T-helper 2 cell treated with Interferon-gamma antibody and Interleukin-4, amounts not matched to agents 5 μg/mL and 100 μg/mL, for 36 hours (primary cell): ENCODE measurements at regions not wholly inside any gene's neighbourhood (a gene's known extent, or its start where the extent isn't known, plus 50 kb on each side); places are given as distances from the start of the nearest gene placed in this dataset.

Source experiments
- DNase-seq: peaks from one replicate; pipeline ENCODE4 v3.0.0; 2021; ENCODE audit warnings: low spot score
- H3K27ac Mint-ChIP-seq: one replicate; pipeline ENCODE4 v1.8.0; 2021; ENCODE audit warnings: mild to moderate bottlenecking, mixed read lengths
- H3K27me3 Mint-ChIP-seq: one replicate; pipeline ENCODE4 v1.8.0; 2021; ENCODE audit warnings: low read depth, mixed read lengths
- H3K36me3 Mint-ChIP-seq: one replicate; pipeline ENCODE4 v1.8.0; 2021; ENCODE audit warnings: low read depth, mixed read lengths
- H3K4me1 Mint-ChIP-seq: one replicate; pipeline ENCODE4 v1.8.0; 2021; ENCODE audit warnings: low read depth, mixed read lengths
- H3K4me3 Mint-ChIP-seq: one replicate; pipeline ENCODE4 v1.8.0; 2022; ENCODE audit warnings: mild to moderate bottlenecking, moderate library complexity, mixed read lengths
- H3K9me3 Mint-ChIP-seq: one replicate; pipeline ENCODE4 v1.8.0; 2021; ENCODE audit warnings: mixed read lengths

DNA sequence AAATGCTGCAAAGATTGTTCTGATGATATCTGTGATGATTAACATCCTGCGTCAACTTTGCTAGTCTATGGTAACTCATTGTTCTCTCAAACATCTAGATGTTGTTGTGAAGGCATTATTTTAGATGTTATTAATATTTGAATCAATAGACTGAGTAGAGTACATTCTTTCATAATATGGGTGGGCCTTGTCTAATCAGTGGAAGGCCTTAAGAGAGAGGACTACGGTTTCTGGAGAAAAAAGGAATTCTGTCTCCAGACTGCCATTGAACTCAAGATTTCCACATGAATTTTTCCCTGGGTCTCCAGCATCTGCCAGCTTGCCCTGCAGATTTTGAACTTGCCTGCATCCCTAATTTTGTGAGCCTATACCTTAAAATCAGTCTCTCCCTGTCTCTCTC lies 2381.1 kb upstream of the AGA start:
- peaks cover 17% of the 10 kb centered on the region for H3K9me3 Mint-ChIP-seq
- no peaks in the 10 kb centered on the region for H3K27me3 Mint-ChIP-seq
- H3K27ac Mint-ChIP-seq = no peak overlapping the region
- H3K4me1 Mint-ChIP-seq = no peaks in the 10 kb centered on the region
- H3K36me3 Mint-ChIP-seq = no peaks in the 10 kb centered on the region
- no peak overlapping the region for H3K4me3 Mint-ChIP-seq
- no peak for DNase-seq

DNA sequence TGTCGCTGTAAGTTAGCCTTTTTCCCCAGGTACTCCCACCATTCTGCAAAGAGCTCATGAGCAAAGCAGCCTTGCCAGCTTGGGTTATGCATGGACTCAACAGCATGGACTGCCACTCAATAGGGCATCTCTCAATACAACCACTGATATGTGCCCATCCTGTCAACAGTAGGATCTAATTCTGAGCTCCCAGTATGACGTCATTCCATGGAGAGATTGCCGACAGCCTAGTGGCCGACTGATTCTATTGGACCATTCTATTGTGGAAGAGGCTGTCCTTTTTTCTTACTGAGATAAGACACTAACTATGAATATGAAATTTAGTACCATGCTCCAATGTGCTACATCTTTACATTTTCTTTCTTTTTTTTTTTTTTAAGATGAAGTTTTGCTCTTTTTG lies 2389.0 kb upstream of the AGA start:
- Mint-ChIP-seq H3K4me3 (no peak overlapping the region), H3K27me3 (no peaks in the 10 kb centered on the region), H3K9me3 (peaks cover 25% of the 10 kb centered on the region), H3K27ac (no peak overlapping the region), H3K36me3 (no peaks in the 10 kb centered on the region), H3K4me1 (no peaks in the 10 kb centered on the region)
- DNase-seq = no peak

DNA sequence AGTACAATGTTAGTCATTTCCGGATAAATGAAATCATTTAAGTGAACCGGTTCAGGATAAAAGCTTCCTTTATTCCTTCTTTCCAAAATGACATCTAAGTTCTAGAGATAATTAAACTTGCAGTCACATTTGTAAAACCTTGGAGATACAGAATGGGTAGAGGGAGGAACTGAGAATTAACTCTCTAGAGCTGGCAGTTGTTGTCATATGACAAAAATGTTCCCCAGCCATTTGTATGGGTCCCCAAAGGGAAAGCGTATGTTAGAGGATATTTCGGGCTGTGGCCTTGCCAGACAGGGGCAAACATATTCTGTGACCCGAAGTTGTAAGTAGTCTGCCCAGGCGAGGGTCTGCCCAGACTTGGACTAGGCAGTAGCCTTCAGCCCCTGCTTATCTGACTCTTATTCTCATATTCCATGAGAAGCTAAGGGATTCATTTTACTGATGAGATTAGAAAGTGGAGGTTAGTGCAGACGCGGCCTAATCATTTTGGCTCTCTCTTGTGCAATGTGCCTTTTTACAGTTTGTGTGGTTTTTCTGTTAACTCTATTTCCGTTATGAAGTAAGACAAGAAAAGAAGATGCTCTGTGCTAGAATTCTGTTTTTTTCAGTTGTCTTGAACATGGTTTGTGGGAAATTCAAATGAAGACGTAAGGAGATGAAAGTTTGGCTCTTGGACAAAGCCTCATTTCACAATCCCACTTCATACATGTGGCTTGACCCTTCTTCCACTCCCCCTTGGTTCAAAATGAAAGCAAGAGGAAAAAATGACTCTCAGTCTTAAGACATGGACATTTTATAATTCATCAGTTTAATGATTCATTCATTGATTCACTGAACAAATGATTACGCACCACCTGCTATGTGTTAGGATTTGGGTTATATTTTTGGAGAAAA lies 2394.2 kb upstream of the AGA start:
- DNase-seq = no peak
- Mint-ChIP-seq H3K4me1 (no peaks in the 10 kb centered on the region), H3K27ac (no peak overlapping the region), H3K36me3 (no peaks in the 10 kb centered on the region), H3K4me3 (no peak overlapping the region), H3K27me3 (no peaks in the 10 kb centered on the region), H3K9me3 (peaks cover 20% of the 10 kb centered on the region)

DNA sequence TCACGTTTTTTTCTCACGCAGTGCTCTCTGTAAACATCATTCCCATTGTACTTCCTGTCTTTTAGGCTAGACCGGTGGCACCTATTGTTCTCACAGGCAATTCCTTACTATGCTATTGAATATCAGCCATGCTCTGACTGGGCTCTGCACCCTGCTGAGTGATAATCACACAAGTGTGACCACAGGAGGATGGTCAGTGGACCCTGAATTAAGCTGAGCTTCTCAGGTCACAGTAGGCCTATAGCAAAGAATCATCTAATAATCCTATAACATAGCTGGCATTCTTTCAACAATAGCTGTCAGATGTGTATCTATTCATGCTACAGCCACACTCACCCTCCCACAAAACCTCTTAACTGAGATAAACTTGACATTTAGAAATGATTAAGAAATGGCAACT lies 2399.8 kb upstream of the TENM3 start:
- H3K27ac Mint-ChIP-seq = no peak overlapping the region
- no peak overlapping the region for H3K4me3 Mint-ChIP-seq
- peaks cover 16% of the 10 kb centered on the region for H3K9me3 Mint-ChIP-seq
- no peak for DNase-seq
- H3K4me1 Mint-ChIP-seq = no peaks in the 10 kb centered on the region
- H3K36me3 Mint-ChIP-seq = no peaks in the 10 kb centered on the region
- no peaks in the 10 kb centered on the region for H3K27me3 Mint-ChIP-seq

DNA sequence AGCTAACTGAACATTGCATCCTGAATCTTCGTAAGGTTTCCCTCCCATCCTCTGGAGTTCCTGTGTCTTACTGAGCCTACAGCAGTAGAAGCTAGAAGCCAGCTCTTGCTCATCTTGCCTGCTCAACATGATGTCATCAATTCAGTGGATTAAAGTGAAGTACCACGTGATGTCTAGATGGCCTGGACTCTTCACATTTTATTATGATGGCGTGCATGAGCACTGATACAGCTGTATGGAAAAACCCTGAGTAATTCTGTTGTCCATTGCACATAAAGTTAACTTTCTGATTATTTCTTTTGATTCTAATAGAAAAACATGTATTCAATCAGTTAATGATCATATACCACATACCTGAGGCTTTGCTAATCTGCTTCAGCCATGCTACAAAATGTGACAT lies 2387.7 kb upstream of the TENM3 start:
- no peak overlapping the region for H3K4me3 Mint-ChIP-seq
- no peaks in the 10 kb centered on the region for H3K4me1 Mint-ChIP-seq
- H3K36me3 Mint-ChIP-seq = no peaks in the 10 kb centered on the region
- H3K27me3 Mint-ChIP-seq = no peaks in the 10 kb centered on the region
- H3K9me3 Mint-ChIP-seq = peaks cover 21% of the 10 kb centered on the region
- H3K27ac Mint-ChIP-seq = no peak overlapping the region
- no peak for DNase-seq

DNA sequence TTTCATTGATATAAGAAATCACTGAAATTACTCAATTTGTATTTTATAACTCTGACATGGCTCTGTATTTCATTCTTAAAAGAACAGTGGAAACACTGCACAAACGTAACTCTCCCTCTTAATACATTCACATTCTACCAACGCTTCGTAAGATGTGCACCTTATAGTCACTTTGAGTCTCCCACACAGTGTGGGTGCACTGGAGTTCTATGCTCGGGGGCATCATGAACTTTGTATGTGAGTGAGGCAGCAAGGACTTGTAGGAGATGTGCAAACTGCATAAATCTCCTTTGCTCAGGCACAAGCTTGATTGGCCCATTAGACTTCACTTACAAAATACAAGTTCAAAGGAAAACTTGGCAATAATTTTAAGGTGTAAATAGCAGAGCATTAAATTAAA lies 2385.0 kb upstream of the TENM3 start:
- no peaks in the 10 kb centered on the region for H3K4me1 Mint-ChIP-seq
- no peaks in the 10 kb centered on the region for H3K27me3 Mint-ChIP-seq
- H3K4me3 Mint-ChIP-seq = no peak overlapping the region
- H3K27ac Mint-ChIP-seq = no peak overlapping the region
- H3K36me3 Mint-ChIP-seq = no peaks in the 10 kb centered on the region
- no peak for DNase-seq
- peaks cover 15% of the 10 kb centered on the region for H3K9me3 Mint-ChIP-seq

DNA sequence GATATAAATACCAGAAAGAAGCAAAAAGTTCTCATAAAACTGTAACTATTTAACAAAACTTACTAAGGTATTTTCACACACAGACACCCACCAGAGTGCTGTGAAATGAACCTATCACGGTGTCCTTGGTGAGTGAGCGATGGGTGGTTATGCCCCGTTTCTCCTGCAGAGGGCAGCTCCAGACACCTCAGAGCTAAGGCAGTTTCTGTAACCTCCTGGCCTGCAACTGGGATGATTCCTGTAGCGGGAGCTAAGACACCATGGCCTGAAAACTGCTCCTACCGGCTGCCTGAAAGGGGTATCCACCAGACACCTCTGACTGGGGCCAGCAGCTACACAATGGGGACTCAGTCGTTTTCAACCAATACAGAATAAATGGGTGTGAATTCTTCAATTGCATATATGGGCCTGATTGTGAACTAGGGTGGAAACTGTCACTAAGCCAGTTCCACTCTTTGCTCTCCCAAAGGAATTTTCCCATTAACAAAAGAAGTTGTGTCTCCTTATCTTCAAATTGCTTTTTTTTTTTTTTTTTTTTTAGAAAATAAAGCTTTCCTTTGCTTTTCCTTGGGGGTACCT lies 2375.8 kb upstream of the TENM3 start:
- Mint-ChIP-seq H3K36me3 (no peaks in the 10 kb centered on the region), H3K4me3 (no peak overlapping the region), H3K4me1 (no peaks in the 10 kb centered on the region), H3K9me3 (no peaks in the 10 kb centered on the region), H3K27ac (no peak overlapping the region), H3K27me3 (no peaks in the 10 kb centered on the region)
- DNase-seq = peak; percentile 3

DNA sequence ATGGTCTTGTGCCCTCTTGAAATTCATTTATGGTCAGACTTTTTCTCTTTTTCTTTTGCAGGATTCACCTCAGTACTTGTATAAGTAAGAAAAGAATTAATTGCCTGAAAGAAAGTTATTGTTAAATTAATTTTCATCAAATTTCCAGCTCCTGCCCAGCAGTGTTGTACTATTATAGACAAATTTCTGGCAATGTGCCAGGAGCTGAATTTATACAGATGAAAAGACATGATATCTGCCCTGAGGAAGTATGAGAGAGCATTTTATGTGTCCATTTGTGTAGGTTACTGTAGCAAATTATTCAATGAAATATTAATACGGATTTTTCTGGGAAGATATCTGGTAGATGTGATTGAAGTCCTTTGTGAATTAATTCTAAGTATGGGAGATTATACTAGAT lies 2371.5 kb upstream of the TENM3 start:
- Mint-ChIP-seq H3K36me3 (no peaks in the 10 kb centered on the region), H3K27ac (no peak overlapping the region), H3K4me3 (no peak overlapping the region), H3K9me3 (peaks cover 3% of the 10 kb centered on the region), H3K4me1 (no peaks in the 10 kb centered on the region), H3K27me3 (no peaks in the 10 kb centered on the region)
- DNase-seq = no peak

DNA sequence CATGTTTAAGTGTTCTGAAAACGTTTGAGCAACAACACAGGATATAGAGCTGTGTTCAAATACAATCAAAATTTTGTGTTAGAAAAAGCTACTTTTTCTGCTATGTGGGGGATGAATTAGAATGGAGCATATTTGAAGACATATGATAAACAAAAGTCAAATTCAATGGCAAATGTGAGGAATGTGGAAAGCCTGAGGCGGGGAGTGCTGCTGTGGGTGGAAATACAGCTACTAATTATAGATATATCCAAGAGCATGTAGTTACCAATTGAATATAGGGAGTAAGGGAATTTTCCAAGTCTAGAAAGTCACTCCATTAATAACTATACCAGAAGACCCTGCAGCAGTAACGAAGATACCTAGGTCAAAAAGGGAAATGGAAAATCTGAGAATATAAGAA lies 2370.4 kb upstream of the TENM3 start:
- no peak for DNase-seq
- no peak overlapping the region for H3K27ac Mint-ChIP-seq
- H3K4me1 Mint-ChIP-seq = no peaks in the 10 kb centered on the region
- peaks cover 3% of the 10 kb centered on the region for H3K9me3 Mint-ChIP-seq
- no peak overlapping the region for H3K4me3 Mint-ChIP-seq
- H3K36me3 Mint-ChIP-seq = no peaks in the 10 kb centered on the region
- no peaks in the 10 kb centered on the region for H3K27me3 Mint-ChIP-seq

DNA sequence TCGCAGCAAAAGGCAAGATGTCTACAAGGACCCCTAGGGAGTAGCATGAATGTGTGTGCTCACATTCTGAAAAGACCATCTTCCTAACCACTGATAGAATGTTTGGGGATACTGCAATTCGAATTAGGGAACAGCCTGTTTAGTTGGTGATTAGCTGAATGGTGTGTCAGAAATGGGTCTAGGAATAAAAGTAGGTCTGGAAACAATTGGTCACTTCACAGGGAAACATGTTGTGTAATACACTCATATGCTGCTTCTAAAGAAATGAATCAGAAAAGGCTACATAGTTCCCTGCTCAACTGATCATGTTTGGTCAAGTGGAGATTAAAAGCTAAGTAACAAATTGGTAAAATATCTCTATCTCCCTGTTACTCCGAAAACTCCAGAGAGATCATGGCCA lies 2362.4 kb upstream of the TENM3 start:
- Mint-ChIP-seq H3K27me3 (no peaks in the 10 kb centered on the region), H3K4me1 (no peaks in the 10 kb centered on the region), H3K27ac (no peak overlapping the region), H3K4me3 (no peak overlapping the region), H3K9me3 (peaks cover 10% of the 10 kb centered on the region), H3K36me3 (no peaks in the 10 kb centered on the region)
- DNase-seq = no peak

DNA sequence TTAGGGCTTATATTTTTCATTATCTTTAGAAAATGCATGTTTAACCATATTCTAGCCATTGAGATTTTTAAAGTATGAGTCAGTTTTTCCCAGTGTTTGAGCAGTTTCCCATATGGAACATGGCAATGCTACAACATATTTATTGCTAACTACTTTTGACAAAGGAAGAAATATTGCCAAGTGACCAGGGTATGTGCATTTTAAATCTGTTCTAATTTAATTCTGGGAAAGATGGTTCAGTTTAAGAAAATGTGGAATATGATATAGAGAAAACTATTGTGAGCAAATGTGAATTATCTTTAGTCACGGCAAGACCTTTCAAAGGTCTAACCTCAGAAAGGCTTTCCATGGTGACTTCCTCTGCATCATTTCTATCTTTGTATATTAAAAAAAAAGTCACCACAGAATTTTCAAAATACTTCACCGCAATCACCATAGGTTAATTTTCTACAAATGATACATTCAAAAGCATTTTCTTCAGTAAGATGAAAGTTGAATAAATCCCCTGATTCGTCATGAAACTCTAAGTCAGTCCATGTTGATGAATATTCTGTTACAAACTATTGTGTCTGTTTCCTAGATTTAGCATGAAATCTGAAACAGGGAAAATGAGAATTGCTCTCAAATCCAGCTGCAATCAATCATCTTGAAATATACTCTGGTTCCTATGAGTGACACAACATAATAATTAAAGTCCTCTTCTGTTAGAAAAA lies 2349.0 kb upstream of the TENM3 start:
- Mint-ChIP-seq H3K36me3 (no peaks in the 10 kb centered on the region), H3K4me1 (no peaks in the 10 kb centered on the region), H3K4me3 (no peak overlapping the region), H3K27me3 (no peaks in the 10 kb centered on the region), H3K9me3 (peaks cover 23% of the 10 kb centered on the region), H3K27ac (no peak overlapping the region)
- DNase-seq = no peak

DNA sequence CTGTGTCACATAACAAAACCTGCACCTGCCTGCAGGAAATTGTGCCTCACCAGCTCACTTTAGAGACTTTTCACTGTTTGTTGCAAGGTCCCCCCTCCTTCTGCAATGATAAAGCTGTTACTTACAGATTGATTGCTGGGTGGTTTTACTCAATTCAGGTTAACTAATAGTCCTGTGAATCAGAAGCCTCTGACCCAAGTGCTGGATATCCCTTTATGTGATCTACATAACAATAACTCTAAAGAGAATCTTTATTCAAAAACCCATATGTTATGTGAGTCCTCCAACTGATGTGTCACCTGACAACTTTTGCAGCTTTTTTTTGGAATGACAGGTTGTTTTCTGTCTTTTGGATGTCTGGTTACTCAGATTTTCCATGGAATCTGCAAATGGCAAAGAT lies 2323.6 kb upstream of the TENM3 start:
- peaks cover 7% of the 10 kb centered on the region for H3K9me3 Mint-ChIP-seq
- H3K4me1 Mint-ChIP-seq = no peaks in the 10 kb centered on the region
- H3K27ac Mint-ChIP-seq = no peak overlapping the region
- no peak for DNase-seq
- H3K4me3 Mint-ChIP-seq = no peak overlapping the region
- no peaks in the 10 kb centered on the region for H3K36me3 Mint-ChIP-seq
- no peaks in the 10 kb centered on the region for H3K27me3 Mint-ChIP-seq

DNA sequence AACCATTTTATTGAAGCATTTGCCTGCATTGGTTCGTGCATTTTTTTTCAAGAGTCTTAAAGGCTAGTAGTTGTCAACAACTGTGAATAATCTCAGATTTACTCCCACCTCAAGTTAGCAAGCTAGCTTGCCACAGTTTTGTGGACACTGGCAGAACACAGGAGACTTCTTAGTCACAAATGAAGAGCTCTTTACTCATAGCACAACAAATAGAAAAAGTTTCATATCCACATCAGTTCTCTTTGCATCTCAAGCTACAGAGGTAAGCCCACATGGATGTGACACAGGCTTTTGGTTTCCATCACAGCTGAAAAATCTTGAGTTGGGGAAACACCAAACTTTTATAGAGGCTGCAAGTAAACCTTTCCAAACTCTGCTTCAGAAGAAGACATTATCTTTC lies 2315.7 kb upstream of the TENM3 start:
- DNase-seq = no peak
- Mint-ChIP-seq H3K36me3 (no peaks in the 10 kb centered on the region), H3K9me3 (peaks cover 19% of the 10 kb centered on the region), H3K4me1 (no peaks in the 10 kb centered on the region), H3K27me3 (no peaks in the 10 kb centered on the region), H3K27ac (no peak overlapping the region), H3K4me3 (no peak overlapping the region)

DNA sequence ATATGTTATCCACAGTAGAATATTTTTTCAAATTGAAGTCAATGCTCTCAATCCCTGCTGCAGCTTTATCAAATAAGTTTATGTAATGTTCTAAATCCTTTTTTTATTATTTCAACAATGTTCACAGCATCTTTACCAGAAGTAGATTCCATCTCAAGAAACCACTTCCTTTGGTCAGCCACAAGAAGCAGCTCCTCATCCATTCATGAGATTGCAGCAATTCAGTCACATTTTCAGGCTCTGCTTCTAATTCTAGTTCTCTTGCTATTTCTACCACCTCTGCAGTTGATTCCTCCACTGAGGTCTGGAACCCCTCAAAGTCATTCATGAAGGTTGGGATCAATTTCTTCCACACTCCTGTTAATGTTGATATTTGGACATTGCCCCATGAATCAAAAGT lies 2301.3 kb upstream of the TENM3 start:
- Mint-ChIP-seq H3K27me3 (no peaks in the 10 kb centered on the region), H3K36me3 (no peaks in the 10 kb centered on the region), H3K27ac (no peak overlapping the region), H3K9me3 (peaks cover 29% of the 10 kb centered on the region), H3K4me3 (no peak overlapping the region), H3K4me1 (no peaks in the 10 kb centered on the region)
- no peak for DNase-seq
